Mesenchymal stem cell (in vitro differentiated cells and primary cell): ENCODE measurements at regions not wholly inside any gene's neighbourhood (a gene's known extent, or its start where the extent isn't known, plus 50 kb on each side); places are given as distances from the start of the nearest gene placed in this dataset.

ENCODE experiments used
- DNase-seq: peaks from one replicate; pipeline ENCODE4 v3.0.0-alpha.2; 2013
- H2AFZ ChIP-seq: one replicate; pipeline ENCODE4 v1.6.1; 2013; ENCODE audit warnings: low read depth, mild to moderate bottlenecking, control low read depth, inconsistent platforms, low read length, moderate library complexity
- H2AK5ac ChIP-seq: 2 replicates; pipeline ENCODE4 v1.6.1; 2013; ENCODE audit warnings: low read length, moderate library complexity, mild to moderate bottlenecking, inconsistent platforms; ENCODE audit not compliant: severe bottlenecking
- H2BK120ac ChIP-seq: one replicate; pipeline ENCODE4 v1.6.1; 2013; ENCODE audit warnings: low read depth, mild to moderate bottlenecking, inconsistent platforms, low read length, moderate library complexity
- H2BK12ac ChIP-seq, 2 experiments: one replicate each; pipeline ENCODE4 v1.6.1; 2013; ENCODE audit warnings: inconsistent platforms in 2 of 2, low read length in 2 of 2, mild to moderate bottlenecking in 2 of 2, moderate library complexity in 2 of 2, control low read depth in 1 of 2
- H2BK15ac ChIP-seq: one replicate; pipeline ENCODE4 v1.6.1; 2013; ENCODE audit warnings: mild to moderate bottlenecking, low read depth, inconsistent platforms; ENCODE audit not compliant: poor library complexity, severe bottlenecking
- H2BK5ac ChIP-seq: 2 replicates; pipeline ENCODE4 v1.6.1; 2013; ENCODE audit warnings: low read depth, mild to moderate bottlenecking, low read length, control low read depth, inconsistent platforms; ENCODE audit not compliant: poor library complexity, severe bottlenecking
- H3K14ac ChIP-seq, 2 experiments: one replicate each; pipeline ENCODE4 v1.6.1; 2013; ENCODE audit warnings: inconsistent platforms in 2 of 2, low read length in 2 of 2, control low read depth in 1 of 2, mild to moderate bottlenecking in 1 of 2, moderate library complexity in 1 of 2
- H3K18ac ChIP-seq, 2 experiments: one replicate each; pipeline ENCODE4 v1.6.1; 2013; ENCODE audit warnings: inconsistent platforms in 2 of 2, low read length in 2 of 2, control low read depth in 1 of 2, low read depth in 1 of 2, mild to moderate bottlenecking in 1 of 2
- H3K23ac ChIP-seq, 2 experiments: one replicate each; pipeline ENCODE4 v1.6.1; 2013; ENCODE audit warnings: inconsistent platforms in 2 of 2, low read length in 2 of 2, mild to moderate bottlenecking in 2 of 2, moderate library complexity in 2 of 2, control low read depth in 1 of 2
- H3K27ac ChIP-seq: 2 replicates; pipeline ENCODE4 v1.5.1; 2013; ENCODE audit warnings: mild to moderate bottlenecking, moderate library complexity, low read length, control low read depth, inconsistent platforms; ENCODE audit not compliant: poor library complexity, severe bottlenecking
- H3K27me3 ChIP-seq, 2 experiments: 2 replicates each; pipeline versions ENCODE4 v1.6.1 to v1.7.0; 2013; ENCODE audit warnings: low read length in 2 of 2, mild to moderate bottlenecking in 2 of 2, moderate library complexity in 2 of 2, control low read depth in 1 of 2, inconsistent platforms in 1 of 2; ENCODE audit not compliant: control insufficient read depth in 1 of 2, insufficient read depth in 1 of 2
- H3K36me3 ChIP-seq, 2 experiments: 2 replicates each; pipeline versions ENCODE4 v1.6.1 to v1.7.0; 2013; ENCODE audit warnings: low read length in 2 of 2, control low read depth in 1 of 2, inconsistent platforms in 1 of 2, low read depth in 1 of 2, mild to moderate bottlenecking in 1 of 2; ENCODE audit not compliant: insufficient read depth in 2 of 2, control insufficient read depth in 1 of 2
- H3K4ac ChIP-seq, 2 experiments: one replicate each; pipeline ENCODE4 v1.6.1; 2013; ENCODE audit warnings: inconsistent platforms in 2 of 2, low read length in 2 of 2, mild to moderate bottlenecking in 2 of 2, moderate library complexity in 2 of 2, control low read depth in 1 of 2, low read depth in 1 of 2
- H3K4me1 ChIP-seq: 2 replicates; pipeline ENCODE4 v1.6.1; 2013; ENCODE audit warnings: low read depth, low read length, control low read depth; ENCODE audit not compliant: control insufficient read depth, insufficient read depth
- H3K4me2 ChIP-seq: 2 replicates; pipeline ENCODE4 v1.6.1; 2013; ENCODE audit warnings: low read length, mild to moderate bottlenecking, inconsistent platforms; ENCODE audit not compliant: poor library complexity, severe bottlenecking
- H3K4me3 ChIP-seq, 2 experiments: 2 replicates each; pipeline versions ENCODE4 v1.5.1 to v1.7.0; 2013; ENCODE audit warnings: low read length in 2 of 2, mild to moderate bottlenecking in 2 of 2, control low read depth in 1 of 2, low read depth in 1 of 2; ENCODE audit not compliant: insufficient read depth in 1 of 2
- H3K79me1 ChIP-seq: replicated peaks from 2 replicates; pipeline ENCODE4 v1.6.1; 2013; ENCODE audit warnings: mild to moderate bottlenecking, control low read depth, low read length, inconsistent platforms; ENCODE audit not compliant: poor library complexity, severe bottlenecking
- H3K9ac ChIP-seq: 2 replicates; pipeline ENCODE4 v1.7.0; 2013; ENCODE audit warnings: mild to moderate bottlenecking, low read length, moderate library complexity
- H3K9me3 ChIP-seq: 2 replicates; pipeline ENCODE4 v1.7.0; 2013; ENCODE audit warnings: mild to moderate bottlenecking, low read length; ENCODE audit not compliant: control insufficient read depth
- H4K8ac ChIP-seq: one replicate; pipeline ENCODE4 v1.6.1; 2013; ENCODE audit warnings: inconsistent platforms, mild to moderate bottlenecking, low read length, moderate library complexity
- H4K91ac ChIP-seq: one replicate; pipeline ENCODE4 v1.6.1; 2013; ENCODE audit warnings: mild to moderate bottlenecking, low read length, inconsistent platforms
- WGBS: methylation state at CpG from one replicate; pipeline ENCODE4 v1.1.7; 2013; ENCODE audit warnings: mixed read lengths; 5-methylcytosine and 5-hydroxymethylcytosine counted together

GRCh38 chr5:88606626-88607025 is 276.4 kb downstream of the MEF2C start:
- Histone ChIP-seq H4K91ac (no peak overlapping the region), H4K8ac (no peak overlapping the region), H3K27ac (no peak overlapping the region), H3K4me1 (no peaks in the 10 kb centered on the region), H3K27me3 (no peaks in the 10 kb centered on the region), H2AK5ac (no peak overlapping the region), H3K9me3 (no peaks in the 10 kb centered on the region), H3K4me3 (no peak overlapping the region), H3K4me2 (no peak overlapping the region), H3K14ac (no peak overlapping the region), H2BK12ac (no peak overlapping the region), H2BK5ac (no peak overlapping the region), H3K36me3 (no peaks in the 10 kb centered on the region), H2BK120ac (no peak overlapping the region), H2AFZ (no peak overlapping the region), H2BK15ac (no peak overlapping the region), H3K23ac (no peak overlapping the region), H3K9ac (no peak overlapping the region), H3K79me1 (no peaks in the 10 kb centered on the region), H3K18ac (no peak overlapping the region), H3K4ac (no peak overlapping the region)
- 85% methylated on average over 4 of the region's 5 CpGs for WGBS
- DNase-seq = no peak

GRCh38 chr5:88606173-88606572 is 276.8 kb downstream of the MEF2C start:
- H3K9me3 ChIP-seq = peaks cover under 1% of the 10 kb centered on the region
- H3K9ac ChIP-seq = no peak overlapping the region
- no peaks in the 10 kb centered on the region for H3K36me3 ChIP-seq
- WGBS = no CpG with 5 or more reads among the region's 1 CpG
- no peak overlapping the region for H2AK5ac ChIP-seq
- H3K14ac ChIP-seq = no peak overlapping the region
- no peak overlapping the region for H3K23ac ChIP-seq
- no peak overlapping the region for H3K4me3 ChIP-seq
- H3K18ac ChIP-seq = no peak overlapping the region
- no peaks in the 10 kb centered on the region for H3K27me3 ChIP-seq
- no peak overlapping the region for H3K27ac ChIP-seq
- H3K4me2 ChIP-seq = no peak overlapping the region
- H2AFZ ChIP-seq = no peak overlapping the region
- H2BK12ac ChIP-seq = no peak overlapping the region
- no peak for DNase-seq
- H2BK15ac ChIP-seq = no peak overlapping the region
- H3K4ac ChIP-seq = no peak overlapping the region
- H4K8ac ChIP-seq = no peak overlapping the region
- H3K4me1 ChIP-seq = no peaks in the 10 kb centered on the region
- no peak overlapping the region for H2BK120ac ChIP-seq
- H2BK5ac ChIP-seq = no peak overlapping the region
- H3K79me1 ChIP-seq = no peaks in the 10 kb centered on the region
- no peak overlapping the region for H4K91ac ChIP-seq

- no peak overlapping the region for H3K9ac ChIP-seq
- H2BK12ac ChIP-seq = no peak overlapping the region
- no peak overlapping the region for H2BK5ac ChIP-seq
- H3K4ac ChIP-seq = no peak overlapping the region
- H2BK120ac ChIP-seq = no peak overlapping the region
- no peak overlapping the region for H2BK15ac ChIP-seq
- H2AK5ac ChIP-seq = no peak overlapping the region
- no peak overlapping the region for H2AFZ ChIP-seq
- H3K23ac ChIP-seq = no peak overlapping the region
- no peak overlapping the region for H3K4me3 ChIP-seq
- no peaks in the 10 kb centered on the region for H3K79me1 ChIP-seq
- H3K14ac ChIP-seq = no peak overlapping the region
- no peaks in the 10 kb centered on the region for H3K36me3 ChIP-seq
- peaks cover 3% of the 10 kb centered on the region for H3K9me3 ChIP-seq
- DNase-seq = no peak
- 86% methylated on average over 22 of the region's 22 CpGs for WGBS
- H4K91ac ChIP-seq = no peak overlapping the region
- H3K27ac ChIP-seq = no peak overlapping the region
- no peaks in the 10 kb centered on the region for H3K4me1 ChIP-seq
- no peak overlapping the region for H3K18ac ChIP-seq
- no peaks in the 10 kb centered on the region for H3K27me3 ChIP-seq
- no peak overlapping the region for H3K4me2 ChIP-seq
- H4K8ac ChIP-seq = no peak overlapping the region
These were observed 280.4 kb downstream of the MEF2C start for GRCh38 chr5:88602584-88602983.

- Histone ChIP-seq H3K14ac (no peak overlapping the region), H2AFZ (no peak overlapping the region), H3K27me3 (no peaks in the 10 kb centered on the region), H3K4me1 (no peaks in the 10 kb centered on the region), H4K8ac (no peak overlapping the region), H3K36me3 (no peaks in the 10 kb centered on the region), H2BK12ac (no peak overlapping the region), H3K23ac (no peak overlapping the region), H3K4ac (no peak overlapping the region), H2BK15ac (no peak overlapping the region), H3K9ac (no peak overlapping the region), H3K79me1 (no peaks in the 10 kb centered on the region), H3K18ac (no peak overlapping the region), H4K91ac (no peak overlapping the region), H2BK120ac (no peak overlapping the region), H2AK5ac (no peak overlapping the region), H2BK5ac (no peak overlapping the region), H3K27ac (no peak overlapping the region), H3K4me3 (no peak overlapping the region), H3K9me3 (peaks cover 6% of the 10 kb centered on the region), H3K4me2 (no peak overlapping the region)
- WGBS = 60% methylated on average over 1 of the region's 1 CpG
- DNase-seq = no peak
These were observed 288.5 kb downstream of the MEF2C start for GRCh38 chr5:88594441-88594840.
